MM.1S (cell line): ENCODE measurements at regions not wholly inside any gene's neighbourhood (a gene's known extent, or its start where the extent isn't known, plus 50 kb on each side); places are given as distances from the start of the nearest gene placed in this dataset.

Source experiments
- DNase-seq: peaks from one replicate; pipeline ENCODE4 v3.0.0-alpha.2; 2015
- H2AFZ ChIP-seq: fragments of 300-600 bp; sonication (generic); 2 replicates; pipeline ENCODE4 v1.6.0; 2016; ENCODE audit warnings: antibody characterized with exemption, low read length
- H3F3A ChIP-seq: fragments of 300-600 bp; sonication (generic); 2 replicates; pipeline ENCODE4 v1.6.1; 2016; ENCODE audit warnings: mild to moderate bottlenecking, antibody characterized with exemption, low read length, moderate library complexity, mixed read lengths; ENCODE audit not compliant: insufficient read depth
- H3K27ac ChIP-seq: fragments of 300-600 bp; sonication (generic); 2 replicates; pipeline ENCODE4 v1.5.1; 2016; ENCODE audit warnings: mild to moderate bottlenecking, low read length
- H3K27me3 ChIP-seq: fragments of 300-600 bp; sonication (generic); replicated peaks from 2 replicates; pipeline ENCODE4 v1.6.0; 2016; ENCODE audit warnings: low read length; ENCODE audit not compliant: insufficient read depth
- H3K36me3 ChIP-seq: fragments of 300-600 bp; sonication (generic); replicated peaks from 2 replicates; pipeline ENCODE4 v1.6.1; 2016; ENCODE audit warnings: mild to moderate bottlenecking, low read length, mixed read lengths; ENCODE audit not compliant: insufficient read depth
- H3K4me1 ChIP-seq: fragments of 300-600 bp; sonication (generic); 2 replicates; pipeline ENCODE4 v1.6.1; 2016; ENCODE audit warnings: low read length, mixed read lengths
- H3K4me2 ChIP-seq: fragments of 300-600 bp; sonication (generic); 2 replicates; pipeline ENCODE4 v1.6.0; 2016; ENCODE audit warnings: low read depth, low read length
- H3K4me3 ChIP-seq: fragments of 300-600 bp; sonication (generic); 2 replicates; pipeline ENCODE4 v1.5.1; 2016; ENCODE audit warnings: low read length, mixed read lengths
- H3K79me2 ChIP-seq: fragments of 300-600 bp; sonication (generic); 2 replicates; pipeline ENCODE4 v1.6.1; 2016; ENCODE audit warnings: mixed run types, low read length, mixed read lengths
- H3K9ac ChIP-seq: fragments of 300-600 bp; sonication (generic); 2 replicates; pipeline ENCODE4 v1.6.1; 2016; ENCODE audit warnings: low read length, mixed read lengths
- H3K9me2 ChIP-seq: fragments of 300-600 bp; sonication (generic); replicated peaks from 2 replicates; pipeline ENCODE4 v1.6.1; 2016; ENCODE audit warnings: mild to moderate bottlenecking, low read length, mixed read lengths; ENCODE audit not compliant: insufficient read depth
- H3K9me3 ChIP-seq: fragments of 300-600 bp; sonication (generic); replicated peaks from 2 replicates; pipeline ENCODE4 v1.6.1; 2016; ENCODE audit warnings: mild to moderate bottlenecking, low read length, mixed read lengths; ENCODE audit not compliant: insufficient read depth
- H4K20me1 ChIP-seq: fragments of 300-600 bp; sonication (generic); 2 replicates; pipeline ENCODE4 v1.6.1; 2016; ENCODE audit warnings: mild to moderate bottlenecking, low read length, moderate library complexity, mixed read lengths; ENCODE audit not compliant: insufficient read depth
- CTCF ChIP-seq: fragments of 300-600 bp; sonication (generic); IDR thresholded peaks from 2 replicates; pipeline ENCODE4 v1.5.1; 2016; ENCODE audit warnings: antibody characterized with exemption, low read length, mixed read lengths
- EZH2 ChIP-seq: fragments of 300-600 bp; sonication (generic); optimal IDR thresholded peaks from 2 replicates; pipeline ENCODE3; 2017; ENCODE audit warnings: low read depth, mild to moderate bottlenecking, antibody characterized with exemption, low read length, mixed read lengths
- EZH2phosphoT487 ChIP-seq: fragments of 300-600 bp; sonication (generic); IDR thresholded peaks from 2 replicates; pipeline ENCODE4 v1.6.1; 2018; ENCODE audit warnings: antibody characterized with exemption, low read length

- H3K4me2 ChIP-seq, result no peak overlapping the region
- DNase-seq, result no peak
- H3K4me3 ChIP-seq, result no peak overlapping the region
- no peaks in the 10 kb centered on the region for H3F3A ChIP-seq
- no peaks in the 10 kb centered on the region for H3K9me3 ChIP-seq
- no peaks in the 10 kb centered on the region for H3K9me2 ChIP-seq
- H3K79me2 ChIP-seq, result no peaks in the 10 kb centered on the region
- no peaks in the 10 kb centered on the region for H4K20me1 ChIP-seq
- no peak overlapping the region for H2AFZ ChIP-seq
- no peaks in the 10 kb centered on the region for H3K4me1 ChIP-seq
- TF ChIP-seq CTCF (no peak), EZH2phosphoT487 (no peak), EZH2 (no peak)
- H3K9ac ChIP-seq, result no peak overlapping the region
- H3K27me3 ChIP-seq, result no peaks in the 10 kb centered on the region
- no peaks in the 10 kb centered on the region for H3K36me3 ChIP-seq
- H3K27ac ChIP-seq, result no peak overlapping the region
These were observed 289.9 kb downstream of the DHX35 start for GRCh38 chr20:39252035-39252434.

- Histone ChIP-seq H3K4me2 (no peak overlapping the region), H3K9ac (no peak overlapping the region), H3K79me2 (no peaks in the 10 kb centered on the region)
These were observed 287.7 kb downstream of the DHX35 start for GRCh38 chr20:39249798-39250197.

GRCh38 chr20:39248862-39249485 is 286.8 kb downstream of the DHX35 start:
- no peaks in the 10 kb centered on the region for H3K27me3 ChIP-seq
- H3K4me1 ChIP-seq, result no peaks in the 10 kb centered on the region
- H3K4me3 ChIP-seq, result no peak overlapping the region
- TF ChIP-seq CTCF (no peak), EZH2 (no peak), EZH2phosphoT487 (no peak)
- no peaks in the 10 kb centered on the region for H3K36me3 ChIP-seq
- DNase-seq, result no peak
- H3K27ac ChIP-seq, result no peak overlapping the region
- no peak overlapping the region for H3K4me2 ChIP-seq
- no peaks in the 10 kb centered on the region for H3F3A ChIP-seq
- H4K20me1 ChIP-seq, result no peaks in the 10 kb centered on the region
- H3K9ac ChIP-seq, result no peak overlapping the region
- no peaks in the 10 kb centered on the region for H3K9me2 ChIP-seq
- H3K79me2 ChIP-seq, result no peaks in the 10 kb centered on the region
- H2AFZ ChIP-seq, result no peak overlapping the region
- no peaks in the 10 kb centered on the region for H3K9me3 ChIP-seq

More at GRCh38 chr20:39249798-39250197, 287.7 kb downstream of the DHX35 start:
- Histone ChIP-seq H3K9me3 (no peaks in the 10 kb centered on the region), H3F3A (no peaks in the 10 kb centered on the region), H3K27me3 (no peaks in the 10 kb centered on the region), H4K20me1 (no peaks in the 10 kb centered on the region), H3K4me1 (no peaks in the 10 kb centered on the region), H3K4me3 (no peak overlapping the region), H2AFZ (no peak overlapping the region), H3K27ac (no peak overlapping the region), H3K36me3 (no peaks in the 10 kb centered on the region), H3K9me2 (no peaks in the 10 kb centered on the region)
- no peak for DNase-seq
- TF ChIP-seq CTCF (no peak), EZH2 (no peak)
